ENCODE measurements at regions not wholly inside any gene's neighbourhood (a gene's known extent, or its start where the extent isn't known, plus 50 kb on each side); places are given as distances from the start of the nearest gene placed in this dataset.

GRCh38 chr2:66689456-66690051 lies 254.6 kb downstream of the MEIS1 start:
- no peak for TF ChIP-seq ZNF416 (tag by site-specific recombination; IDR thresholded peaks at IDR 0.05)
- TF ChIP-seq MEIS1 (CRISPR knock-in tag; IDR thresholded peaks at IDR 0.05; ENCODE audit: borderline replicate concordance) = no peak
- TF ChIP-seq TCF7L2 (IDR thresholded peaks at IDR 0.05; ENCODE audit: borderline replicate concordance, low read depth, low read length) = no peak
- no peak for TF ChIP-seq CTCF (tag by site-specific recombination; IDR thresholded peaks at IDR 0.05)
- TF ChIP-seq ZNF707 (tag by site-specific recombination; IDR thresholded peaks at IDR 0.05) = no peak
- no peak for TF ChIP-seq REST (tag by site-specific recombination; IDR thresholded peaks at IDR 0.05)
- TF ChIP-seq ZNF133 (tag by site-specific recombination; IDR thresholded peaks at IDR 0.05) = no peak
- TF ChIP-seq ZNF223 (tag by site-specific recombination; IDR thresholded peaks at IDR 0.05) = no peak
- TF ChIP-seq ATF2 (tag by site-specific recombination; IDR thresholded peaks at IDR 0.05; ENCODE audit: low read depth) = no peak
- no peak for TF ChIP-seq PRDM4 (tag by site-specific recombination; IDR thresholded peaks at IDR 0.05)
